ENCODE measurements at regions not wholly inside any gene's neighbourhood (a gene's known extent, or its start where the extent isn't known, plus 50 kb on each side); places are given as distances from the start of the nearest gene placed in this dataset.

DNA sequence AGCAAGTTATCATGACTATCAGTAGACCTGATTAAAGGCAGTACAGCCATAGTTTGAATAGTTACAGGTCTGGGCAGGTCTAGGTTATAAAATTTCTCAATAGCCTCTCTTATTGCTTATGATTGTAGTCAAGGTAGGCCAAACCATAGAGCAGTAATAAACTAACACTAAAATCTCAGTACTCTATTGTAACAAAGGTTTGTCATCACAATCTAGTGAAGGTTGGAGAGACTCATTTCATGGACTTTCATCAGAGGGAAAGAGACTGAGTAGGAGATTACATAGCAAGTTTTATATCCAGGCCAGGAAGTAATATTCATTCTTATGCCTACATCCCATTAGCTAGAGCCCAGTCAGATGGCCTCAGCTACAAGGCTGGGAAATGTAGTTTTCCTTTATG, 141.0 kb downstream of the ASB9 start:
- no peaks in the 10 kb centered on the region for H3K79me2 ChIP-seq
- no peak overlapping the region for H3K4me2 ChIP-seq (ENCODE audit: low read length)
- TF ChIP-seq, protein P1, sequence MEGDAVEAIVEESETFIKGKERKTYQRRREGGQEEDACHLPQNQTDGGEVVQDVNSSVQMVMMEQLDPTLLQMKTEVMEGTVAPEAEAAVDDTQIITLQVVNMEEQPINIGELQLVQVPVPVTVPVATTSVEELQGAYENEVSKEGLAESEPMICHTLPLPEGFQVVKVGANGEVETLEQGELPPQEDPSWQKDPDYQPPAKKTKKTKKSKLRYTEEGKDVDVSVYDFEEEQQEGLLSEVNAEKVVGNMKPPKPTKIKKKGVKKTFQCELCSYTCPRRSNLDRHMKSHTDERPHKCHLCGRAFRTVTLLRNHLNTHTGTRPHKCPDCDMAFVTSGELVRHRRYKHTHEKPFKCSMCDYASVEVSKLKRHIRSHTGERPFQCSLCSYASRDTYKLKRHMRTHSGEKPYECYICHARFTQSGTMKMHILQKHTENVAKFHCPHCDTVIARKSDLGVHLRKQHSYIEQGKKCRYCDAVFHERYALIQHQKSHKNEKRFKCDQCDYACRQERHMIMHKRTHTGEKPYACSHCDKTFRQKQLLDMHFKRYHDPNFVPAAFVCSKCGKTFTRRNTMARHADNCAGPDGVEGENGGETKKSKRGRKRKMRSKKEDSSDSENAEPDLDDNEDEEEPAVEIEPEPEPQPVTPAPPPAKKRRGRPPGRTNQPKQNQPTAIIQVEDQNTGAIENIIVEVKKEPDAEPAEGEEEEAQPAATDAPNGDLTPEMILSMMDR (IDR thresholded peaks at IDR 0.05): no peak
- no peaks in the 10 kb centered on the region for H3K27me3 ChIP-seq (ENCODE audit: control insufficient read depth, insufficient read depth, low read length)
- H3K36me3 ChIP-seq (ENCODE audit: control insufficient read depth, insufficient read depth, low read length): no peaks in the 10 kb centered on the region
- no peak overlapping the region for H3K4me3 ChIP-seq (ENCODE audit: low read depth, low read length)
- no peaks in the 10 kb centered on the region for H3K4me1 ChIP-seq
- H3K9ac ChIP-seq: no peak overlapping the region
- no peak overlapping the region for H3K27ac ChIP-seq
- no peak overlapping the region for H2AFZ ChIP-seq
- no peaks in the 10 kb centered on the region for H3K9me3 ChIP-seq (ENCODE audit: control insufficient read depth, low read length)

DNA sequence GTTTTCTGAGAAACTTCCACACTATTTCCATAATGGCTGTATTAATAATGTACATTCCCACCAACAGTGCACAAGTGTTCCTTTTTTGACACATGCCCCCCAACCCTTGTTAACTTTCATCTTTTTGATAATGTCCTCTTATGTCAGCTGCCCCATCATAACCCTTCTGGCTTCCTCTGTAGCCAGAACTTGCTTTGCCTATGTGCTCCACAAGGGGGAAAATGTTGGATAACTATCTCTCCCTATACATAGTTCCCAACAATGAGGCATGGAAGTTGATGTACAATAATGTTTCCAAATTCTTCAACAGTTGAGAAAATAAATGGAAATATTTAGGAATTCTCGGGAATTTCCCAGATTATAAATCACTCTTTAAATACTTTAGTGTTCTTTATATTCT, 142.9 kb downstream of the ASB9 start:
- H3K4me1 ChIP-seq: no peaks in the 10 kb centered on the region
- H3K4me3 ChIP-seq (ENCODE audit: low read depth, low read length): no peak overlapping the region
- no peaks in the 10 kb centered on the region for H3K9me3 ChIP-seq (ENCODE audit: control insufficient read depth, low read length)
- no peak overlapping the region for H3K4me2 ChIP-seq (ENCODE audit: low read length)
- H2AFZ ChIP-seq: no peak overlapping the region
- TF ChIP-seq, protein P1 (IDR thresholded peaks at IDR 0.05): no peak
- H3K79me2 ChIP-seq: no peaks in the 10 kb centered on the region
- no peaks in the 10 kb centered on the region for H3K36me3 ChIP-seq (ENCODE audit: control insufficient read depth, insufficient read depth, low read length)
- H3K27ac ChIP-seq: no peak overlapping the region
- H3K9ac ChIP-seq: no peak overlapping the region
- no peaks in the 10 kb centered on the region for H3K27me3 ChIP-seq (ENCODE audit: control insufficient read depth, insufficient read depth, low read length)

DNA sequence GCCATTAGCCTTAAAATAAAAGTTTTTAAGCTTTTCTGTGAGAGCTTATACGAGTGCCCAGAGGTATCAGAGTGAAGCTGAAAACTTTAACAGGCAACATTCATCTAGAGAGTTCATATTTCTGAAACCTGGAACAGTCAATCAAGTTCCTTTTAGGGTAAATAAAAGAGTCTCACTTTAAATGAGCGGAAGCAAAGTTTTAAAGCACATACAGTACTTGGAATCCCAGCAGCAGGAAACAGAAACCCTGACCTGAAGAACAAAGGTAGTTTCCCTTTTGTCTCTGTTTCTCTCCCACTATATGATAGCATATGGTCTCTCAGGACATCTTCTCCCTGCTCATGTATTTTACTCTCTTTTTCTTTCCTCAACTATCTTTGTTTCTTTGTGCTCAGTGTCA, 153.0 kb downstream of the ASB9 start:
- TF ChIP-seq, protein P1 (IDR thresholded peaks at IDR 0.05): no peak
- H3K27ac ChIP-seq: no peak overlapping the region
- no peak overlapping the region for H3K4me3 ChIP-seq (ENCODE audit: low read depth, low read length)
- no peaks in the 10 kb centered on the region for H3K27me3 ChIP-seq (ENCODE audit: control insufficient read depth, insufficient read depth, low read length)
- no peaks in the 10 kb centered on the region for H3K9me3 ChIP-seq (ENCODE audit: control insufficient read depth, low read length)
- H3K9ac ChIP-seq: no peak overlapping the region
- H3K36me3 ChIP-seq (ENCODE audit: control insufficient read depth, insufficient read depth, low read length): no peaks in the 10 kb centered on the region
- H3K4me1 ChIP-seq: no peaks in the 10 kb centered on the region
- no peaks in the 10 kb centered on the region for H3K79me2 ChIP-seq
- no peak overlapping the region for H2AFZ ChIP-seq
- H3K4me2 ChIP-seq (ENCODE audit: low read length): no peak overlapping the region

DNA sequence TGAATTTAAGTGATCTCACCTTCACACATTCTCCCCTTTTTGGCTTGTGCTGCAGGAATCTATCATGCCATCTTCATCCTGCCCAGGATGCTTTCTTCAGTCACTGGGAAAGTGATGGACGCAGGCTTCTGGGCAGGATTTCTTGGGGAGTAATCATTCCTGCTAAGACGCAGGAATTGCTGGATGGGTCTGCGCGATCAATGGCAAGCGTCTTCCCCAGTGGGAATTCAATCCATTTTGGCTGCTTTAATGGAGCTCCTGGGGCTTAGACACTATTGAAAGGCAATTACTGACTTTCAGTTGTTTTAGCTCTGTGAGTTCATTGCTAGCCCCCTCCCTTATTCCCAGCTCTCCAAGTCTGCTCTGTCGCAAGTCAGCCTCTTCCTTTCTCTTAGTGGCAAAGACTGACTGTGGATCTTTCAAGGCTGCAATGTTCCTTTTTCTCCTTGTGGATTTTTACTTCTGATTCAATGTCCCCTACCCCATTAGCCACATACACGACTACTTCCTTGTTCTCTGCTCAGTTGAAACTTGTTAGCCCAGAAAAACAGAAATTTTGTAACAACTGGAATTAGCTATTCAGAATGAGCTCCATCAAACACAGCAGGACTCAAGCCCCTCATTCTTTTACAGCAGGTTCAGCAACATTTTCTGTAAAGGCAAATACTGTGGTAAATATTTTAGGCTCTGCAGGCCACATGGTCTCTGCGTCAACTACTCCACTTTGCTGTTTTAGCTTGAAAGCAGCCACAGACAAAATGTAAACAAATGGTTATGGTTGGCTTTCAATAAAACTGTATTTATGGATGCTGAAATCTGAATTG, 154.9 kb downstream of the ASB9 start:
- Histone ChIP-seq H3K4me2 (ENCODE audit: low read length) (no peak overlapping the region), H3K9ac (no peak overlapping the region), H3K9me3 (ENCODE audit: control insufficient read depth, low read length) (no peaks in the 10 kb centered on the region), H3K4me1 (no peaks in the 10 kb centered on the region), H3K27me3 (ENCODE audit: control insufficient read depth, insufficient read depth, low read length) (no peaks in the 10 kb centered on the region), H3K79me2 (no peaks in the 10 kb centered on the region), H3K36me3 (ENCODE audit: control insufficient read depth, insufficient read depth, low read length) (no peaks in the 10 kb centered on the region), H3K4me3 (ENCODE audit: low read depth, low read length) (no peak overlapping the region), H2AFZ (no peak overlapping the region), H3K27ac (no peak overlapping the region)
- TF ChIP-seq, protein P1 (IDR thresholded peaks at IDR 0.05): no peak
